ENCODE measurements at regions not wholly inside any gene's neighbourhood (a gene's known extent, or its start where the extent isn't known, plus 50 kb on each side); places are given as distances from the start of the nearest gene placed in this dataset.

DNA sequence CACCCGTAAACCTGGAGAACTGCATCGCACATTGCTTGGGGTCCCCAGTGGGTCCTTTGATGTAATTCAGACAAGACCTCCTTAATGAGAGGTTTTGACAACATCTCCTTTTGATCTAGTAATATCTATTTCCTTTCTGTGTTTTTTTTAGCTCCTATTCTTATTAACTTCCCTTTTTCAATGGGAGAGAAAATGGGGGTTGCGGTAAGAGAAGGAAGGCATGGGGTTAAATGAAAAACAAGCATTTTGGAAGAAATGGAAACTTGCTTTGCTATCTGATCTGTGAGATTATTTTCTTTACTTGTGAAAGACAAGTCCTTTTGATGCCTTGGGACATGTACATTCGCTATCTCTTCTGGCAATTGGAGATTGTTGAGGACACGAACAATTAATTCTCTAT lies 418.6 kb upstream of the MAN1A1 start:
- CTCF ChIA-PET = no interaction called here

DNA sequence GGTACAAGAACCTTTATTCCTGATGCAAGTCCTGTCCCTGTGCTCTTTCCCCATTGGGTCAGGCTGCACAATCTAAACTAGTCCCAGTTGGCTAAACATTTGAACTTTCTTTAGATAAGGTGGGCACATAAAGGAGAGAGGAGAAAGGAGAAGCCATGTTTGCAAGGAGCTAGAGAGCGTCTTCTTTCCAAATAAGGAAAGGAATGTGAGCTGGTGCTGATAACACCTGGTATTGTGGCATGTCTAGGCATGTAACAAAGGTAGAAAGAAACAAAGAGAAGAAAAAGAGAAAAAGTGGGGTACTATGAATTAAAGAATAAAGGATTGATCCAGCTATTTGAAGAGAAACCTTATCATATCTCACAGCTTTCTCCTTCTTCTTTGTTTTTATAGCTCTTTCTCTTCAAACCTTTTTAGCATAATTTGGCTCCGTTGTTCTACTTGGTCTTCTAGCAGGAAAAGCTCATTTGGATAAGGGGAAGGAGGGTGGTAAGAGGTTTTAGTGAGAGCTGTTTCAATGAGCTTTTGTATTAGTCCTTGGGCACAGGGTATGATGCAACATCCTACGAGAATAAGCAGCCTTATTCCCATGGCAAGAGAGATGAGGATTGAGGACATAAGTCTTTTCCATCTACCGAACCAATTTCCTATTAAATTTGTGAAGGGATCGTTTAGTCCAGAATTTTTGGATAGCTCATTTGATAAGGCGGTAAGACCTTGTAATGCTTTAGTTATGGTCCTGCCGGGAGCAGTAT lies 415.5 kb upstream of the MAN1A1 start:
- no peak overlapping the region for H3K27ac ChIP-seq (ENCODE audit: low read depth in 2 of 2, low read length in 1 of 2)
- H3K79me2 ChIP-seq (ENCODE audit: insufficient read depth) = no peaks in the 10 kb centered on the region
- H3K4me2 ChIP-seq = no peak overlapping the region
- H3K4me1 ChIP-seq (ENCODE audit: control insufficient read depth in 1 of 2, insufficient read depth in 2 of 2, low read depth in 1 of 2, low read length in 1 of 2) = no peaks in the 10 kb centered on the region
- H3K4me3 ChIP-seq (ENCODE audit: low read depth in 2 of 2, low read length in 1 of 2) = no peak overlapping the region
- no peaks in the 10 kb centered on the region for H3K36me3 ChIP-seq (replicated peaks in 1 of 2; ENCODE audit: control insufficient read depth in 1 of 2, insufficient read depth in 2 of 2, low read length in 1 of 2)
- WGBS (ENCODE audit: low lambda C conversion rate) = 63% methylated on average over 7 of the region's 7 CpGs
- ChIA-PET CTCF (interaction anchor here (1.6 kb wide), 1 partner anchor 617 kb away, joined by 3 read pairs; no protein-coding TSS in a partner anchor), POLR2A (no interaction called here)
- no peaks in the 10 kb centered on the region for H4K20me1 ChIP-seq (ENCODE audit: insufficient read depth)
- no peak overlapping the region for H3K9ac ChIP-seq
- no peaks in the 10 kb centered on the region for H3K9me2 ChIP-seq
- DNase-seq = no peak
- TF ChIP-seq RAD21 (IDR thresholded peaks at IDR 0.05; ENCODE audit: low read length) (no peak), SIN3A (IDR thresholded peaks at IDR 0.05; ENCODE audit: borderline replicate concordance, low read depth, low read length) (no peak), TEAD4 (IDR thresholded peaks at IDR 0.05; ENCODE audit: borderline replicate concordance, insufficient read depth) (no peak), FOXJ3 (CRISPR knock-in tag; IDR thresholded peaks at IDR 0.05) (no peak), RCOR1 (IDR thresholded peaks at IDR 0.05; ENCODE audit: low read length) (no peak), GABPA (IDR thresholded peaks at IDR 0.05; ENCODE audit: low read depth) (no peak), GATA2 (CRISPR knock-in tag; IDR thresholded peaks at IDR 0.05) (no peak), EP300 (IDR thresholded peaks at IDR 0.05; ENCODE audit: borderline replicate concordance in 1 of 2, low read depth in 1 of 2, low read length in 1 of 2) (no peak), TAF1 (IDR thresholded peaks at IDR 0.05; ENCODE audit: borderline replicate concordance, low read depth, low read length) (no peak), JUND (IDR thresholded peaks at IDR 0.05) (no peak), ELF1 (IDR thresholded peaks at IDR 0.05) (no peak), NFIC (IDR thresholded peaks at IDR 0.05; ENCODE audit: borderline replicate concordance) (no peak)
- TF ChIP-seq, protein P1, sequence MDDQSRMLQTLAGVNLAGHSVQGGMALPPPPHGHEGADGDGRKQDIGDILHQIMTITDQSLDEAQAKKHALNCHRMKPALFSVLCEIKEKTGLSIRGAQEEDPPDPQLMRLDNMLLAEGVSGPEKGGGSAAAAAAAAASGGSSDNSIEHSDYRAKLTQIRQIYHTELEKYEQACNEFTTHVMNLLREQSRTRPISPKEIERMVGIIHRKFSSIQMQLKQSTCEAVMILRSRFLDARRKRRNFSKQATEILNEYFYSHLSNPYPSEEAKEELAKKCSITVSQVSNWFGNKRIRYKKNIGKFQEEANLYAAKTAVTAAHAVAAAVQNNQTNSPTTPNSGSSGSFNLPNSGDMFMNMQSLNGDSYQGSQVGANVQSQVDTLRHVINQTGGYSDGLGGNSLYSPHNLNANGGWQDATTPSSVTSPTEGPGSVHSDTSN (IDR thresholded peaks at IDR 0.05) = no peak
- H3K9me3 ChIP-seq = no peaks in the 10 kb centered on the region
- H3F3A ChIP-seq (replicated peaks; ENCODE audit: insufficient read depth) = no peaks in the 10 kb centered on the region
- no peaks in the 10 kb centered on the region for H3K27me3 ChIP-seq (ENCODE audit: insufficient read depth)
- H2AFZ ChIP-seq (ENCODE audit: low read depth) = no peak overlapping the region

More for the DNA sequence above, 418.6 kb upstream of the MAN1A1 start:
- no peaks in the 10 kb centered on the region for H3K79me2 ChIP-seq (ENCODE audit: insufficient read depth)
- H3K27me3 ChIP-seq (ENCODE audit: insufficient read depth) = no peaks in the 10 kb centered on the region
- no peak overlapping the region for H2AFZ ChIP-seq (ENCODE audit: low read depth)
- DNase-seq = no peak
- no peak overlapping the region for H3K4me3 ChIP-seq (ENCODE audit: low read depth in 2 of 2, low read length in 1 of 2)
- H3K9ac ChIP-seq = no peak overlapping the region
- no peaks in the 10 kb centered on the region for H3F3A ChIP-seq (replicated peaks; ENCODE audit: insufficient read depth)
- WGBS (ENCODE audit: low lambda C conversion rate) = 66% methylated on average over 5 of the region's 5 CpGs
- no peaks in the 10 kb centered on the region for H3K4me1 ChIP-seq (ENCODE audit: control insufficient read depth in 1 of 2, insufficient read depth in 2 of 2, low read depth in 1 of 2, low read length in 1 of 2)
- no peaks in the 10 kb centered on the region for H3K9me2 ChIP-seq
- H3K36me3 ChIP-seq (replicated peaks in 1 of 2; ENCODE audit: control insufficient read depth in 1 of 2, insufficient read depth in 2 of 2, low read length in 1 of 2) = no peaks in the 10 kb centered on the region
- TF ChIP-seq RAD21 (IDR thresholded peaks at IDR 0.05; ENCODE audit: low read length) (no peak), USF1 (IDR thresholded peaks at IDR 0.05; ENCODE audit: borderline replicate concordance, low read depth) (no peak), SMC3 (IDR thresholded peaks at IDR 0.05; ENCODE audit: low read depth, low read length) (no peak), NRF1 (IDR thresholded peaks at IDR 0.05; ENCODE audit: low read depth, low read length) (no peak), MAX (IDR thresholded peaks at IDR 0.05; ENCODE audit: low read depth) (no peak), NFIC (IDR thresholded peaks at IDR 0.05; ENCODE audit: borderline replicate concordance) (no peak), MEF2A (IDR thresholded peaks at IDR 0.05; ENCODE audit: borderline replicate concordance, low read depth) (no peak), ELF1 (IDR thresholded peaks at IDR 0.05) (no peak)
- TF ChIP-seq, protein P2, sequence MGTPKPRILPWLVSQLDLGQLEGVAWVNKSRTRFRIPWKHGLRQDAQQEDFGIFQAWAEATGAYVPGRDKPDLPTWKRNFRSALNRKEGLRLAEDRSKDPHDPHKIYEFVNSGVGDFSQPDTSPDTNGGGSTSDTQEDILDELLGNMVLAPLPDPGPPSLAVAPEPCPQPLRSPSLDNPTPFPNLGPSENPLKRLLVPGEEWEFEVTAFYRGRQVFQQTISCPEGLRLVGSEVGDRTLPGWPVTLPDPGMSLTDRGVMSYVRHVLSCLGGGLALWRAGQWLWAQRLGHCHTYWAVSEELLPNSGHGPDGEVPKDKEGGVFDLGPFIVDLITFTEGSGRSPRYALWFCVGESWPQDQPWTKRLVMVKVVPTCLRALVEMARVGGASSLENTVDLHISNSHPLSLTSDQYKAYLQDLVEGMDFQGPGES (IDR thresholded peaks at IDR 0.05; ENCODE audit: low read depth, low read length) = no peak
- H3K4me2 ChIP-seq = no peak overlapping the region
- POLR2A ChIA-PET = no interaction called here
- no peaks in the 10 kb centered on the region for H3K9me3 ChIP-seq
- no peaks in the 10 kb centered on the region for H4K20me1 ChIP-seq (ENCODE audit: insufficient read depth)
- H3K27ac ChIP-seq (ENCODE audit: low read depth in 2 of 2, low read length in 1 of 2) = no peak overlapping the region
